Activated T-cell treated with anti-CD3 and anti-CD28 coated beads, Interleukin-2, amount 50 U/mL, for 72 hours (primary cell): ENCODE measurements at regions not wholly inside any gene's neighbourhood (a gene's known extent, or its start where the extent isn't known, plus 50 kb on each side); places are given as distances from the start of the nearest gene placed in this dataset.

ENCODE experiments used
- ATAC-seq, 2 donors: fragments of 150-1000 bp; cut with Tn5 transposase; replicated peaks in 1 of 2; 2 replicates each; pipeline ENCODE4 v1.10.0; 2021; ENCODE audit warnings: moderate library complexity in 2 of 2, mild to moderate bottlenecking in 1 of 2
- DNase-seq, 2 donors: peaks; one replicate each; pipeline ENCODE4 v3.0.0; 2021 to 2022; ENCODE audit warnings: mixed read lengths in 1 of 2
- H3K27ac Mint-ChIP-seq: one replicate; pipeline ENCODE4 v1.8.0; 2022; ENCODE audit warnings: mild to moderate bottlenecking, moderate library complexity, mixed read lengths
- H3K27me3 Mint-ChIP-seq: one replicate; pipeline ENCODE4 v1.8.0; 2022; ENCODE audit warnings: low read depth, mixed read lengths
- H3K36me3 Mint-ChIP-seq, 2 donors: one replicate each; pipeline ENCODE4 v1.8.0; 2022; ENCODE audit warnings: mixed read lengths in 2 of 2, mild to moderate bottlenecking in 1 of 2; ENCODE audit not compliant: insufficient read depth in 2 of 2
- H3K4me1 Mint-ChIP-seq: one replicate; pipeline ENCODE4 v1.8.0; 2022; ENCODE audit warnings: low read depth, mixed read lengths
- H3K4me3 Mint-ChIP-seq, 2 donors: one replicate each; pipeline ENCODE4 v1.8.0; 2022; ENCODE audit warnings: mild to moderate bottlenecking in 2 of 2, mixed read lengths in 2 of 2, moderate library complexity in 2 of 2
- H3K9me3 Mint-ChIP-seq, 2 donors: one replicate each; pipeline ENCODE4 v1.8.0; 2022; ENCODE audit warnings: mixed read lengths in 2 of 2

GRCh38 chr4:160846121-160846520, 1317.7 kb downstream of the FSTL5 start:
- no peaks in the 10 kb centered on the region for H3K4me1 Mint-ChIP-seq
- ATAC-seq (no peak), DNase-seq (no peak)
- H3K36me3 Mint-ChIP-seq: peaks cover 0 to 2% of the 10 kb centered on the region in 2 donors
- no peak overlapping the region for H3K27ac Mint-ChIP-seq
- no peak overlapping the region for H3K4me3 Mint-ChIP-seq
- peaks cover 4 to 7% of the 10 kb centered on the region in 2 donors for H3K9me3 Mint-ChIP-seq
- H3K27me3 Mint-ChIP-seq: no peaks in the 10 kb centered on the region

GRCh38 chr4:160847228-160847627, 1316.6 kb downstream of the FSTL5 start:
- Mint-ChIP-seq H3K27me3 (no peaks in the 10 kb centered on the region), H3K4me1 (no peaks in the 10 kb centered on the region), H3K27ac (no peak overlapping the region)

DNA sequence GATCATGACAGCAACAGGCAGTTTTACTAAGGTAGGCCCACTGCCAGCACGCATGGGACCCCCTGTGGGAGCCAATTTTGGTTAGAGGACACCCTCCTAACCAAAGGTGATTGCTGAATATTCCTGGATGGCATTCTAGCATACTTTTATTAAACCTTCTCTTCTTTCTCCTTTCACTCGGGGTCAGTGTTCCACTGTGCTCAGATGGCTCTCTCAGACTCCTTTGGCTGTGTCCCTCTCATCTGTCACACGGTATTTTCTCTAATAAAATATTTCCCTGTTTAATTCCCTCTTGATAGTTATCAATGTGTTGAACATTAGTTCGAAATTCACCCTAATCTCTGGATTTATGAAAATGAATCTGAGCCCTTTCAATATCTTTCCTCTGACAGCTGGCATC, 1315.3 kb downstream of the FSTL5 start:
- Mint-ChIP-seq H3K4me1 (no peaks in the 10 kb centered on the region), H3K27ac (no peak overlapping the region), H3K27me3 (no peaks in the 10 kb centered on the region), H3K4me3 (no peak overlapping the region), H3K36me3 (peaks cover 0 to 2% of the 10 kb centered on the region in 2 donors), H3K9me3 (peaks cover 4% of the 10 kb centered on the region in 2 donors)
- DNase-seq: no peak
- ATAC-seq: no peak

More at GRCh38 chr4:160847228-160847627, 1316.6 kb downstream of the FSTL5 start:
- ATAC-seq: no peak
- no peak overlapping the region for H3K4me3 Mint-ChIP-seq
- no peak for DNase-seq
- H3K9me3 Mint-ChIP-seq: peaks cover 4% of the 10 kb centered on the region in 2 donors
- peaks cover 0 to 2% of the 10 kb centered on the region in 2 donors for H3K36me3 Mint-ChIP-seq

GRCh38 chr4:160848901-160849760, 1314.7 kb downstream of the FSTL5 start:
- no peak overlapping the region for H3K4me3 Mint-ChIP-seq

DNA sequence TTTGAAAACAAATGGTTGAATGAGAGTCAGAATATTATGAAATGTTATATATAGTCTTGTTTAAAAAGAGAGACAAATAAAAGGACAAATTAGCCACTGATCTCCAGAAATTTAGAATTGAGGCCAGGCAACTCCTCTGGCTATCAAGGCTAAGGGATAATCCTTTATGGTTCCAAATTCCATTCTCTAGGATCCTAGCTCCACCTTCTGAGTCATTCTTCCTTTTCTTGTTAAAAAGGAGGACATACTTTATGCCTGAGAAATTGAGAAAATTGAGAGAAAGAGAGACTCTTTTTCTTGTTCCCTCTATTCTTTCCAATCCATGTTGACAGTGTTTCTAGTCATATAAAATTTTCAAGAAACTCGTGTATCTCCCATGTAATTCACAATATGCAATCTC, 1299.5 kb downstream of the FSTL5 start:
- Mint-ChIP-seq H3K27ac (no peak overlapping the region), H3K27me3 (no peaks in the 10 kb centered on the region), H3K4me3 (no peak overlapping the region)

More at GRCh38 chr4:160848901-160849760, 1314.7 kb downstream of the FSTL5 start:
- ATAC-seq (no peak), DNase-seq (no peak)
- H3K27ac Mint-ChIP-seq: no peak overlapping the region
- H3K4me1 Mint-ChIP-seq: no peaks in the 10 kb centered on the region
- peaks cover 0 to 2% of the 10 kb centered on the region in 2 donors for H3K36me3 Mint-ChIP-seq
- H3K27me3 Mint-ChIP-seq: no peaks in the 10 kb centered on the region
- H3K9me3 Mint-ChIP-seq: peaks cover 4% of the 10 kb centered on the region in 2 donors

DNA sequence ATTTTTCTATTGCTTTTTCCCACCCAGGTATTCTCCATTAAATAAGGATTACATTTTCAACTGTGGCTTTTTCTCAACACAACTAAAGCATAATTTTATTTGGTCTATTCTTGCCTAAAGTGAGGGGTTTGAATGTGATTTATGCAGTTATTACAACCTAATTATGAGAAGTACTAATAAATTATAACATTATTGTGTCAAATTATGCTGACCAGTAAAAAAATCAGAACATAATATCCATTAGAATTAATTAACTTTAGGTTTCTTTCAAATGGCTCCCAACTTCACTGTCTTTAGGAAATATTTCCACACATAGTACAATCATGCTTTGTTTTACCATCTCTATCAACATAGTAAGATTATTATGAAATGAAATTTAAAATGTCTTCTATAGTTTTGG, 1293.9 kb downstream of the FSTL5 start:
- no peaks in the 10 kb centered on the region for H3K27me3 Mint-ChIP-seq
- no peaks in the 10 kb centered on the region for H3K4me1 Mint-ChIP-seq
- peaks cover 0 to 6% of the 10 kb centered on the region in 2 donors for H3K9me3 Mint-ChIP-seq
- no peak overlapping the region for H3K4me3 Mint-ChIP-seq
- no peak for DNase-seq
- no peak for ATAC-seq
- H3K36me3 Mint-ChIP-seq: peaks cover 0 to 2% of the 10 kb centered on the region in 2 donors
- no peak overlapping the region for H3K27ac Mint-ChIP-seq

More for the DNA sequence above, 1299.5 kb downstream of the FSTL5 start:
- DNase-seq (no peak), ATAC-seq (no peak)
- Mint-ChIP-seq H3K36me3 (no peaks in the 10 kb centered on the region), H3K4me1 (no peaks in the 10 kb centered on the region), H3K9me3 (peaks cover 0 to 4% of the 10 kb centered on the region in 2 donors)

DNA sequence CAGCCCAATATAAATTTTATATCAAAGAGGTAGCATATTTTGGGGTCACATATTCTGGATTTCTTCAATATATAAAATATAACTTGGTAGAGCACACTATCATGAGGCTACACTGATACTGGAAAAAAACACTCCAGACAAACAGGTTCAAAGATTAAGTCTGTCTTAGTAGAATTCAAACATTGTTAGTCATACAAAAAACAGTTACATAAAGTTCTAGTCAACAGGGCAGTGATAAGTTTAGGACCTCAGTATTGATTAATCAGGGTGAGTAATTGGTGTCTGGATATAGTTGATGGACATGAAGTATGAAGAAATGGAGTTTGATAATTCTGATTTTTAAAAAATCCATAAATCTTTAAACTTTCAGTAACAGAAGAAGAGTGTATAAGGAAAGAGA, 1291.3 kb downstream of the FSTL5 start:
- ATAC-seq (no peak), DNase-seq (no peak)
- Mint-ChIP-seq H3K36me3 (peaks cover 0 to 4% of the 10 kb centered on the region in 2 donors), H3K27ac (no peak overlapping the region), H3K4me3 (no peak overlapping the region), H3K27me3 (no peaks in the 10 kb centered on the region), H3K4me1 (no peaks in the 10 kb centered on the region), H3K9me3 (peaks cover 3 to 8% of the 10 kb centered on the region in 2 donors)

- ATAC-seq: no peak
- no peak overlapping the region for H3K27ac Mint-ChIP-seq
Observed at GRCh38 chr4:160877087-160877790, 1286.6 kb downstream of the FSTL5 start.

DNA sequence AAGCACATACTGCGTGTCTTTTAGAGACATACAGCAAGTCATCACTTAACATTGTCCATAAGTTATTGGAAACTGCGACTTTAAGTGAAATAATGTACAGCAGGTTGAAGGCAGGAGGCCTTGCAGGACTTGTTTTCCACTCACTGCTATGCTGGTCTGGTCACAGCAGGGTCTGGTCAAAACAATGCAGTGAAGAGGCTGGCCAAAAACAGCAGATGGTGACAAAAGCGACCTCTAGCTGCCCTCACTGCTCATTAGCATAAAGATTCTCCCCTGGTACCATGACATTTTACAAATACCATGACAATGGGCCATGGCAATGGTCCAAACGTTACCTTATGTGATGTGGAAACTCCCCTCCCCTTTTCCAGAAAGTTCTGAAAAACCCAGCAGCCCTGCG, 1283.6 kb downstream of the FSTL5 start:
- no peak overlapping the region for H3K4me3 Mint-ChIP-seq
- no peak for ATAC-seq
- H3K27me3 Mint-ChIP-seq: no peaks in the 10 kb centered on the region
- H3K36me3 Mint-ChIP-seq: peaks cover 0 to 2% of the 10 kb centered on the region in 2 donors
- DNase-seq: no peak
- peaks cover 9 to 10% of the 10 kb centered on the region in 2 donors for H3K9me3 Mint-ChIP-seq
- no peaks in the 10 kb centered on the region for H3K4me1 Mint-ChIP-seq
- H3K27ac Mint-ChIP-seq: no peak overlapping the region

More at GRCh38 chr4:160877087-160877790, 1286.6 kb downstream of the FSTL5 start:
- Mint-ChIP-seq H3K9me3 (peaks cover 6 to 9% of the 10 kb centered on the region in 2 donors), H3K4me1 (no peaks in the 10 kb centered on the region), H3K27me3 (no peaks in the 10 kb centered on the region), H3K4me3 (no peak overlapping the region), H3K36me3 (peaks cover 0 to 2% of the 10 kb centered on the region in 2 donors)
- no peak for DNase-seq

- H3K27ac Mint-ChIP-seq: no peak overlapping the region
- no peaks in the 10 kb centered on the region for H3K27me3 Mint-ChIP-seq
- peaks cover 2 to 6% of the 10 kb centered on the region in 2 donors for H3K9me3 Mint-ChIP-seq
- ATAC-seq: no peak
- H3K36me3 Mint-ChIP-seq: peaks cover 0 to 2% of the 10 kb centered on the region in 2 donors
- no peak for DNase-seq
- H3K4me1 Mint-ChIP-seq: no peaks in the 10 kb centered on the region
- no peak overlapping the region for H3K4me3 Mint-ChIP-seq
Observed at GRCh38 chr4:160887668-160888067, 1276.1 kb downstream of the FSTL5 start.

- Mint-ChIP-seq H3K27me3 (no peaks in the 10 kb centered on the region), H3K4me1 (no peaks in the 10 kb centered on the region), H3K4me3 (no peak overlapping the region), H3K27ac (no peak overlapping the region), H3K9me3 (peaks cover 0 to 6% of the 10 kb centered on the region in 2 donors), H3K36me3 (peaks cover 0 to 2% of the 10 kb centered on the region in 2 donors)
- DNase-seq: no peak
- ATAC-seq: no peak
Observed at GRCh38 chr4:160894128-160894527, 1269.7 kb downstream of the FSTL5 start.

- DNase-seq (no peak), ATAC-seq (no peak)
- H3K27me3 Mint-ChIP-seq: no peaks in the 10 kb centered on the region
- no peaks in the 10 kb centered on the region for H3K4me1 Mint-ChIP-seq
- peaks cover 0 to 2% of the 10 kb centered on the region in 2 donors for H3K36me3 Mint-ChIP-seq
- H3K27ac Mint-ChIP-seq: no peak overlapping the region
- peaks cover under 1 to 7% of the 10 kb centered on the region in 2 donors for H3K9me3 Mint-ChIP-seq
- H3K4me3 Mint-ChIP-seq: no peak overlapping the region
Observed at GRCh38 chr4:160894809-160895208, 1269.0 kb downstream of the FSTL5 start.

DNA sequence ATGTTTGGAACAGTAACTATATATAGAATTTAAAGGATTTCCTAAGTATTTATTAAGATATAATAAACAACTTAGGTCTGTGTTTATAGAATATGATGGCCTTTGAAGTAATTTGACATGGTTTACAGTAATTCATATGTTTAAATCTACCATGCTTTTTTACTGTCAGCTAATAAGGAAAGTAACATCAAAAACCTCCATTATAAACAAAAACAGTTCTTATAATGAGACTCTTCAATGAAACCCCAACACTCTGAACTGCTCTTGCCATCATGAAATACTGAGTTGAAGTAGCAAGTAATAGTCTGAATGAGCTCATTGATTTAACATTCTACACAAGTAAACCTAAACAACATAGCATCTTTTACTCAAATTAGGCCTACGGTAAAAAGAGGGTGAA, 1236.5 kb downstream of the FSTL5 start:
- DNase-seq: no peak
- no peak for ATAC-seq
- no peaks in the 10 kb centered on the region for H3K4me1 Mint-ChIP-seq
- H3K4me3 Mint-ChIP-seq: no peak overlapping the region
- H3K9me3 Mint-ChIP-seq: peaks cover 0 to 4% of the 10 kb centered on the region in 2 donors
- H3K27ac Mint-ChIP-seq: no peak overlapping the region
- H3K27me3 Mint-ChIP-seq: no peaks in the 10 kb centered on the region
- peaks cover 0 to 1% of the 10 kb centered on the region in 2 donors for H3K36me3 Mint-ChIP-seq
